ENCODE measurements at regions not wholly inside any gene's neighbourhood (a gene's known extent, or its start where the extent isn't known, plus 50 kb on each side); places are given as distances from the start of the nearest gene placed in this dataset.

- Histone ChIP-seq H3K14ac (ENCODE audit: insufficient read depth, low read length) (no peak overlapping the region), H3K4me1 (ENCODE audit: insufficient read depth, low read length) (no peaks in the 10 kb centered on the region), H3T11ph (ENCODE audit: low read length) (no peak overlapping the region), H4K91ac (ENCODE audit: insufficient read length, low read depth, low read length) (no peak overlapping the region), H3K18ac (ENCODE audit: insufficient read length, low read depth, low read length) (no peak overlapping the region), H3K9me3 (ENCODE audit: control insufficient read depth, low read depth, low read length) (no peaks in the 10 kb centered on the region), H3K56ac (ENCODE audit: insufficient read length, low read depth, low read length) (no peak overlapping the region), H2BK12ac (ENCODE audit: insufficient read length, low read depth, low read length) (no peak overlapping the region), H4K8ac (replicated peaks; ENCODE audit: insufficient read length, low read depth, low read length) (no peak overlapping the region), H3K79me1 (ENCODE audit: insufficient read depth, low read depth, low read length, poor library complexity, severe bottlenecking) (no peaks in the 10 kb centered on the region), H4K5ac (ENCODE audit: insufficient read length, low read depth, low read length) (no peak overlapping the region), H3K23ac (ENCODE audit: insufficient read length, low read depth, low read length) (no peak overlapping the region), H3K79me2 (ENCODE audit: insufficient read depth, low read length) (no peaks in the 10 kb centered on the region), H2BK5ac (ENCODE audit: insufficient read length, low read length) (no peak overlapping the region), H3K27ac (ENCODE audit: insufficient read length, low read depth, low read length) (no peak overlapping the region), H2BK20ac (ENCODE audit: low read depth, low read length, poor library complexity, severe bottlenecking) (no peak overlapping the region), H4K20me1 (ENCODE audit: control insufficient read depth, insufficient read depth, insufficient read length) (no peaks in the 10 kb centered on the region), H3K9ac (ENCODE audit: extremely low read depth, insufficient read length, low read length) (no peak overlapping the region), H3K4ac (ENCODE audit: low read depth, low read length) (no peak overlapping the region), H3K23me2 (ENCODE audit: insufficient read length, low read depth, low read length, poor library complexity, severe bottlenecking) (no peaks in the 10 kb centered on the region), H3K4me2 (ENCODE audit: insufficient read depth, insufficient read length, low read length) (no peak overlapping the region), H3K27me3 (ENCODE audit: insufficient read depth, low read length) (no peaks in the 10 kb centered on the region), H2BK15ac (ENCODE audit: low read depth, low read length) (no peak overlapping the region), H2AK5ac (ENCODE audit: insufficient read length, low read length) (no peak overlapping the region), H2AFZ (ENCODE audit: low read length) (no peak overlapping the region), H2BK120ac (ENCODE audit: low read depth, low read length, poor library complexity, severe bottlenecking) (no peak overlapping the region)
- H3K9me3 Mint-ChIP-seq, result no peaks in the 10 kb centered on the region
- TF ChIP-seq CTCF (conservative IDR thresholded peaks at IDR 0.05), result no peak
- 0 out of 7 replicates have a peak overlapping the region, but pooled peaks of 1 of the 3 experiments have one; percentile 40 for H3K27ac Mint-ChIP-seq
- H3K36me3 Mint-ChIP-seq (ENCODE audit: insufficient read depth in 1 of 3, low read depth in 3 of 3), result no peaks in the 10 kb centered on the region
- peaks cover 5 to 8% of the 10 kb centered on the region in 2 experiments for H3K4me1 Mint-ChIP-seq
- WGBS (ENCODE audit: extremely low coverage, insufficient read length, low lambda C conversion rate), result no CpG with 5 or more reads among the region's 4 CpGs
- no peaks in the 10 kb centered on the region for H3K27me3 Mint-ChIP-seq (ENCODE audit: low read depth)
- H3K4me3 Mint-ChIP-seq, result no peak overlapping the region
- peak; percentile 91 for DNase-seq
These were observed 161.1 kb upstream of the RRP15 start for GRCh38 chr1:218123968-218124367.

Data from H9 (cell line).